ENCODE measurements at regions not wholly inside any gene's neighbourhood (a gene's known extent, or its start where the extent isn't known, plus 50 kb on each side); places are given as distances from the start of the nearest gene placed in this dataset.

- FAIRE-seq = no peak
Measured at GRCh38 chr2:117674172-117674571, 140.3 kb upstream of the DDX18 start.

- no peak for FAIRE-seq
Measured at GRCh38 chr2:117679952-117680351, 134.5 kb upstream of the DDX18 start.

- FAIRE-seq = no peak
Measured at GRCh38 chr2:117684919-117685318, 129.6 kb upstream of the DDX18 start.

- no peak for FAIRE-seq
Measured at GRCh38 chr2:117686699-117687098, 127.8 kb upstream of the DDX18 start.

GRCh38 chr2:117691595-117691994, 122.9 kb upstream of the DDX18 start:
- no peak for FAIRE-seq

- no peak for FAIRE-seq
Measured at GRCh38 chr2:117692001-117692763, 122.3 kb upstream of the DDX18 start.

- no peak for FAIRE-seq
Measured at GRCh38 chr2:117693154-117693553, 121.3 kb upstream of the DDX18 start.

- FAIRE-seq = no peak
Measured at GRCh38 chr2:117693651-117694050, 120.8 kb upstream of the DDX18 start.

- no peak for FAIRE-seq
Measured at GRCh38 chr2:117698287-117698686, 116.2 kb upstream of the DDX18 start.

- no peak for FAIRE-seq
Measured at GRCh38 chr2:117698819-117699218, 115.7 kb upstream of the DDX18 start.

GRCh38 chr2:117700471-117700870, 114.0 kb upstream of the DDX18 start:
- no peak for FAIRE-seq

- no peak for FAIRE-seq
Measured at GRCh38 chr2:117701365-117701764, 113.1 kb upstream of the DDX18 start.

- FAIRE-seq = no peak
Measured at GRCh38 chr2:117702098-117702497, 112.4 kb upstream of the DDX18 start.

- FAIRE-seq = no peak
Measured at GRCh38 chr2:117703858-117704257, 110.6 kb upstream of the DDX18 start.

- FAIRE-seq = no peak
Measured at GRCh38 chr2:117704818-117705217, 109.7 kb upstream of the DDX18 start.

GRCh38 chr2:117707874-117708273, 106.6 kb upstream of the DDX18 start:
- no peak for FAIRE-seq

- FAIRE-seq = no peak
Measured at GRCh38 chr2:117712684-117713083, 101.8 kb upstream of the DDX18 start.

GRCh38 chr2:117714110-117714509, 100.4 kb upstream of the DDX18 start:
- FAIRE-seq = no peak

- no peak for FAIRE-seq
Measured at GRCh38 chr2:117714745-117715417, 99.6 kb upstream of the DDX18 start.

GRCh38 chr2:117716505-117716904, 98.0 kb upstream of the DDX18 start:
- FAIRE-seq = no peak

- FAIRE-seq = no peak
Measured at GRCh38 chr2:117717072-117717471, 97.4 kb upstream of the DDX18 start.

GRCh38 chr2:117718048-117718447, 96.4 kb upstream of the DDX18 start:
- no peak for FAIRE-seq

- FAIRE-seq = no peak
Measured at GRCh38 chr2:117720765-117721164, 93.7 kb upstream of the DDX18 start.

- no peak for FAIRE-seq
Measured at GRCh38 chr2:117723483-117723882, 91.0 kb upstream of the DDX18 start.
